Panc1 (cell line): ENCODE measurements at regions not wholly inside any gene's neighbourhood (a gene's known extent, or its start where the extent isn't known, plus 50 kb on each side); places are given as distances from the start of the nearest gene placed in this dataset.

Experiments used
- POLR2AphosphoS5 ChIP-seq: IDR thresholded peaks from 2 replicates; pipeline ENCODE4 v1.6.1; 2012; ENCODE audit warnings: mild to moderate bottlenecking, low read depth, low read length, moderate library complexity
- REST ChIP-seq, 2 experiments: IDR thresholded peaks; 2 replicates each; pipeline ENCODE4 v1.6.1; 2011 to 2012; ENCODE audit warnings: low read depth in 2 of 2, control low read depth in 1 of 2, low read length in 1 of 2, mild to moderate bottlenecking in 1 of 2, moderate library complexity in 1 of 2; ENCODE audit not compliant: insufficient read depth in 1 of 2
- SIN3A ChIP-seq: IDR thresholded peaks from 2 replicates; pipeline ENCODE4 v1.6.1; 2012; ENCODE audit warnings: low read depth, mild to moderate bottlenecking, low read length, moderate library complexity, borderline replicate concordance; ENCODE audit not compliant: insufficient read depth
- TCF7L2 ChIP-seq: IDR thresholded peaks from 2 replicates; pipeline ENCODE4 v1.6.1; 2011; ENCODE audit warnings: mild to moderate bottlenecking, low read depth, low read length, inconsistent platforms
- TF ChIP-seq, protein P1 (sequence below): fragments of 450-650 bp; IDR thresholded peaks from 2 replicates; pipeline ENCODE4 v1.5.1; 2017; ENCODE audit warnings: mild to moderate bottlenecking

GRCh38 chr22:26828311-26828710 is 170.9 kb downstream of the MIAT start:
- TF ChIP-seq, protein P1, sequence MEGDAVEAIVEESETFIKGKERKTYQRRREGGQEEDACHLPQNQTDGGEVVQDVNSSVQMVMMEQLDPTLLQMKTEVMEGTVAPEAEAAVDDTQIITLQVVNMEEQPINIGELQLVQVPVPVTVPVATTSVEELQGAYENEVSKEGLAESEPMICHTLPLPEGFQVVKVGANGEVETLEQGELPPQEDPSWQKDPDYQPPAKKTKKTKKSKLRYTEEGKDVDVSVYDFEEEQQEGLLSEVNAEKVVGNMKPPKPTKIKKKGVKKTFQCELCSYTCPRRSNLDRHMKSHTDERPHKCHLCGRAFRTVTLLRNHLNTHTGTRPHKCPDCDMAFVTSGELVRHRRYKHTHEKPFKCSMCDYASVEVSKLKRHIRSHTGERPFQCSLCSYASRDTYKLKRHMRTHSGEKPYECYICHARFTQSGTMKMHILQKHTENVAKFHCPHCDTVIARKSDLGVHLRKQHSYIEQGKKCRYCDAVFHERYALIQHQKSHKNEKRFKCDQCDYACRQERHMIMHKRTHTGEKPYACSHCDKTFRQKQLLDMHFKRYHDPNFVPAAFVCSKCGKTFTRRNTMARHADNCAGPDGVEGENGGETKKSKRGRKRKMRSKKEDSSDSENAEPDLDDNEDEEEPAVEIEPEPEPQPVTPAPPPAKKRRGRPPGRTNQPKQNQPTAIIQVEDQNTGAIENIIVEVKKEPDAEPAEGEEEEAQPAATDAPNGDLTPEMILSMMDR, result no peak
- TF ChIP-seq REST (IDR thresholded peaks at IDR 0.05; ENCODE audit: insufficient read depth in 1 of 2, low read depth in 2 of 2, low read length in 1 of 2) (no peak), TCF7L2 (no peak), POLR2AphosphoS5 (no peak), SIN3A (no peak)
